ENCODE measurements at regions not wholly inside any gene's neighbourhood (a gene's known extent, or its start where the extent isn't known, plus 50 kb on each side); places are given as distances from the start of the nearest gene placed in this dataset.

DNA sequence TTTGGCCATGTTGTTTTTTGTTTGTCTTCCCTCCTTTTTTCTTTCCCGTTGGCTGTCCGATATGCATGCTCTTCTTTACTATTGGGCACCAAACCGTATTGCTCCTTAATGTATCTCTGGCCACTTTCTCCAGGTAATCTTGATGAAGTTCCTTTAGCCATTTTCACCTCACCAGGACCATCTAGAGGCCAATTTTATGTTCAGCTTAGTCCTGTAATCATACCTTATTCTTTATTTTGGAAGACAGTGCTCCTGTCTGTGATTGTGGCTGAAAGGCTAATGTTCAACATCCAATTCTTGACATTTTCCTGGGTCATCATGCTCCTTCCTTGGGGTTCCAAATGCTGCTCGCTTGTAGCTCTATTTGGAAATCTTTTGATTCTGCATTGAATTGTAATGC lies 169.5 kb downstream of the S1PR1 start:
- Histone ChIP-seq H3K27ac (no peak overlapping the region), H3K9ac (no peak overlapping the region), H3K27me3 (no peaks in the 10 kb centered on the region), H4K20me1 (ENCODE audit: low read depth) (no peaks in the 10 kb centered on the region), H3F3A (ENCODE audit: low read depth) (no peaks in the 10 kb centered on the region), H3K4me1 (no peaks in the 10 kb centered on the region), H3K4me3 (no peak overlapping the region), H3K79me2 (ENCODE audit: low read depth) (no peaks in the 10 kb centered on the region), H2AFZ (replicated peaks) (no peak overlapping the region), H3K9me3 (ENCODE audit: low read depth) (no peaks in the 10 kb centered on the region), H3K36me3 (no peaks in the 10 kb centered on the region), H3K4me2 (no peak overlapping the region)
- Mint-ChIP-seq H3K27ac (no peak overlapping the region), H3K36me3 (no peaks in the 10 kb centered on the region), H3K4me1 (peaks cover 8% of the 10 kb centered on the region), H3K27me3 (ENCODE audit: insufficient read depth, low read depth) (peaks cover 3% of the 10 kb centered on the region), H3K4me3 (no peak overlapping the region), H3K9me3 (peaks cover 2% of the 10 kb centered on the region)
- no peak for TF ChIP-seq EZH2phosphoT487 (IDR thresholded peaks at IDR 0.05)
- no peak for TF ChIP-seq EZH2 (IDR thresholded peaks at IDR 0.05)
- TF ChIP-seq, protein P1, sequence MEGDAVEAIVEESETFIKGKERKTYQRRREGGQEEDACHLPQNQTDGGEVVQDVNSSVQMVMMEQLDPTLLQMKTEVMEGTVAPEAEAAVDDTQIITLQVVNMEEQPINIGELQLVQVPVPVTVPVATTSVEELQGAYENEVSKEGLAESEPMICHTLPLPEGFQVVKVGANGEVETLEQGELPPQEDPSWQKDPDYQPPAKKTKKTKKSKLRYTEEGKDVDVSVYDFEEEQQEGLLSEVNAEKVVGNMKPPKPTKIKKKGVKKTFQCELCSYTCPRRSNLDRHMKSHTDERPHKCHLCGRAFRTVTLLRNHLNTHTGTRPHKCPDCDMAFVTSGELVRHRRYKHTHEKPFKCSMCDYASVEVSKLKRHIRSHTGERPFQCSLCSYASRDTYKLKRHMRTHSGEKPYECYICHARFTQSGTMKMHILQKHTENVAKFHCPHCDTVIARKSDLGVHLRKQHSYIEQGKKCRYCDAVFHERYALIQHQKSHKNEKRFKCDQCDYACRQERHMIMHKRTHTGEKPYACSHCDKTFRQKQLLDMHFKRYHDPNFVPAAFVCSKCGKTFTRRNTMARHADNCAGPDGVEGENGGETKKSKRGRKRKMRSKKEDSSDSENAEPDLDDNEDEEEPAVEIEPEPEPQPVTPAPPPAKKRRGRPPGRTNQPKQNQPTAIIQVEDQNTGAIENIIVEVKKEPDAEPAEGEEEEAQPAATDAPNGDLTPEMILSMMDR (IDR thresholded peaks at IDR 0.05): no peak
- DNase-seq (ENCODE audit: low spot score): no peak

DNA sequence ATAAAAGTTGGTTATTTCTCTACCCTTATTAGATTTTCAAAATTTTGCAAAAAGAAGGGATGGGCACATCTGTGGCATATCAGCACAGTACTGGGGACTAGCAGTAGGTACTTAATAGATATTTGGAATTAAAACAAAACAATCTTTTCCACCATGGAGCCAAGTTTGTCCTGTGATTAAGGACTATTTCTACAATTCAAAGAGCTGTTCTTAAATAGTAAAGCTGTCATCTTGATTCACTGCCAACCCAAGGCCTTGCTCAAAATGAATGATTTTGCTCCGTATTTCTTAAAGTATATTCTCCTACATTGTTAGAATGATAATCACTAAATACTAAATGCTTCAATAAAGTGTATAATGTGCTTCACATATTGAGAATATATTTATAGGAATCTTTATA lies 169.9 kb downstream of the S1PR1 start:
- Histone ChIP-seq H3K27me3 (no peaks in the 10 kb centered on the region), H3K27ac (no peak overlapping the region), H3K4me2 (no peak overlapping the region), H2AFZ (replicated peaks) (no peak overlapping the region), H4K20me1 (ENCODE audit: low read depth) (no peaks in the 10 kb centered on the region), H3K79me2 (ENCODE audit: low read depth) (no peaks in the 10 kb centered on the region), H3K9ac (no peak overlapping the region), H3K9me3 (ENCODE audit: low read depth) (no peaks in the 10 kb centered on the region), H3F3A (ENCODE audit: low read depth) (no peaks in the 10 kb centered on the region), H3K4me1 (no peaks in the 10 kb centered on the region), H3K36me3 (no peaks in the 10 kb centered on the region), H3K4me3 (no peak overlapping the region)
- H3K4me3 Mint-ChIP-seq: no peak overlapping the region
- peaks cover 8% of the 10 kb centered on the region for H3K4me1 Mint-ChIP-seq
- peaks cover 6% of the 10 kb centered on the region for H3K9me3 Mint-ChIP-seq
- no peak for DNase-seq (ENCODE audit: low spot score)
- no peak overlapping the region for H3K27ac Mint-ChIP-seq
- H3K27me3 Mint-ChIP-seq (ENCODE audit: insufficient read depth, low read depth): peaks cover 3% of the 10 kb centered on the region
- H3K36me3 Mint-ChIP-seq: no peaks in the 10 kb centered on the region
- no peak for TF ChIP-seq EZH2 (IDR thresholded peaks at IDR 0.05)

DNA sequence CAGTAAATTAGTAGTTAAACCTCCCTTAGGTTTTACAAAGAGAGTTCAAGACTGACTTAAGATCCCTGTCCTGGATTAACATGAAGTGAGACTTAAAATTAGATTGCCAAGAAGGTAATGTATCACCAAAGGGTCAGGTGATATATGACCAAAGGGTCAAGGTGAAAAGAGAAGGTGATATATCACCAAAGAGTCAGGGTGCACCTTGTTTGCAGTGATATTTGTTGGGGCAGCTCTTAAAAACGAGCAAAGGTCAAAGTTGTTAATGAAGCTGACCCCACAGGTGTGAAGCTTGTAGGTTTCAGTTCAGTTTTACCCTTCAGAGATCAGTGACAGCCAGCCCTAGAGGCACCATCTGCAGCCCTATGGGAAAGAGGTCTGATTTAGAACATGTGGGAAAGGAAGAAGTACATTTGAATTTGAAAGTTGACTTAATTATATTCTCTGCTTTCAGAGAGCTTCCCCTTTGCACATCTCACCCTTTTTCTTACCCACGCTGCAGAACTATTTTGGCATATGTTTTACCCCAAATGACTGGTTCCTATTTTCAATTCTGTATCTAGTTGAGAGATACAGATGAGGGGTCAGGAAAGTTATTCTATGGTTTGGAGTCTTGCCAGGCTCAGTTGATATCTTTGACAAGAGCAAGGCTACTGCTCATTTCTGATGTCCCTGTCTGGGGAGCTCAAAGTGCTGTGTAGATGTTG lies 170.8 kb downstream of the S1PR1 start:
- H4K20me1 ChIP-seq (ENCODE audit: low read depth): no peaks in the 10 kb centered on the region
- TF ChIP-seq, protein P1 (IDR thresholded peaks at IDR 0.05): no peak
- TF ChIP-seq EZH2phosphoT487 (IDR thresholded peaks at IDR 0.05): no peak
- TF ChIP-seq EZH2 (IDR thresholded peaks at IDR 0.05): no peak
- Mint-ChIP-seq H3K4me3 (no peak overlapping the region), H3K27ac (no peak overlapping the region), H3K4me1 (peaks cover 5% of the 10 kb centered on the region), H3K9me3 (peaks cover 12% of the 10 kb centered on the region), H3K27me3 (ENCODE audit: insufficient read depth, low read depth) (peaks cover 3% of the 10 kb centered on the region), H3K36me3 (no peaks in the 10 kb centered on the region)
- H3K79me2 ChIP-seq (ENCODE audit: low read depth): no peaks in the 10 kb centered on the region
- no peaks in the 10 kb centered on the region for H3K4me1 ChIP-seq
- H3K4me2 ChIP-seq: no peak overlapping the region
- no peak for DNase-seq (ENCODE audit: low spot score)
- no peaks in the 10 kb centered on the region for H3K36me3 ChIP-seq
- no peak overlapping the region for H3K27ac ChIP-seq
- H3K27me3 ChIP-seq: no peaks in the 10 kb centered on the region
- H2AFZ ChIP-seq (replicated peaks): no peak overlapping the region
- H3K9ac ChIP-seq: no peak overlapping the region
- H3F3A ChIP-seq (ENCODE audit: low read depth): no peaks in the 10 kb centered on the region
- no peaks in the 10 kb centered on the region for H3K9me3 ChIP-seq (ENCODE audit: low read depth)
- H3K4me3 ChIP-seq: no peak overlapping the region

DNA sequence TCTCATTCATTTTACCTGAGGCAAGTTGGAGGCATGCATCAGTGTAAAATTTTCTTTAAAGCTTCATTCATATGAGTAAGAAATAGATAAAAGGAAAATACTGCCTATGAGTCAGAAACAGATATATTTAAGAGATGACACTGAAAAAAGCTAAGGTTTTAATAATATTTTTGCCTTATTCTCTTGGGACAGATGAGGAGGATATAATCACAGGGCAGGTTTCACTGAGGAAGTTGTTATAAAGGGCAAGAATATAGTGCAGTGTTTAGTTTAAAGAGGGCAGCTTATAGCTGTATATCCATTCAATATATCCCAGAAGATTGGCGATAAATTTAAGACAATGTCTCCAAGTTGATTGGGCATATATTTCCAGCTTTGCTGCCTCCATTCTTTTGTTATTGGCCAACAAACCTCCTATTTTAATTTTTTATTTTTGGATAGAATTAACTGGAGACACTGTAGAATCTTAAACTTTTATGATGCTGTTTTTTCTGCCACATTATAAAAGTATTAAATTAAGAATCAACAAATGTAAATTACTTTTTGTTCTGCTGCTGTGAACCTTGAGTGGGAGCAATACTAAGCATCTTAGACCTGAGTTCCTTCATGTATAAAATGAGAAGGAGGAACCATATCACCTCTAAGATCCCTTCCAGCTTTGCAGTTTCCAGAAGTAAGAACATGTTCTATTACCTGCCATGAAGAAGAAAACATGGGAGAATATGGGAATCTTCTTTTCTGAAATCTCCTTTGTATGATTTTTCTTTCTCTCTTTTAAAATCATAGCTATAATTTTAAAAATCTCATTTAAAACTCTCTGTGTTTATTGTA lies 171.6 kb downstream of the S1PR1 start:
- H3K4me1 ChIP-seq: no peaks in the 10 kb centered on the region

More for the DNA sequence above, 171.6 kb downstream of the S1PR1 start:
- Mint-ChIP-seq H3K36me3 (no peaks in the 10 kb centered on the region), H3K4me3 (no peak overlapping the region), H3K9me3 (peaks cover 17% of the 10 kb centered on the region), H3K27ac (no peak overlapping the region), H3K27me3 (ENCODE audit: insufficient read depth, low read depth) (peaks cover 3% of the 10 kb centered on the region), H3K4me1 (peaks cover 5% of the 10 kb centered on the region)
- H3K4me3 ChIP-seq: no peak overlapping the region
- DNase-seq (ENCODE audit: low spot score): no peak
- H3K9ac ChIP-seq: no peak overlapping the region
- no peak overlapping the region for H2AFZ ChIP-seq (replicated peaks)
- H3K9me3 ChIP-seq (ENCODE audit: low read depth): no peaks in the 10 kb centered on the region
- no peaks in the 10 kb centered on the region for H4K20me1 ChIP-seq (ENCODE audit: low read depth)
- no peaks in the 10 kb centered on the region for H3K36me3 ChIP-seq
- no peaks in the 10 kb centered on the region for H3K27me3 ChIP-seq
- no peaks in the 10 kb centered on the region for H3F3A ChIP-seq (ENCODE audit: low read depth)
- no peak for TF ChIP-seq EZH2 (IDR thresholded peaks at IDR 0.05)
- TF ChIP-seq, protein P1 (IDR thresholded peaks at IDR 0.05): no peak
- TF ChIP-seq EZH2phosphoT487 (IDR thresholded peaks at IDR 0.05): no peak
- H3K79me2 ChIP-seq (ENCODE audit: low read depth): no peaks in the 10 kb centered on the region
- no peak overlapping the region for H3K4me2 ChIP-seq
- no peak overlapping the region for H3K27ac ChIP-seq

Measured in neural progenitor cell (in vitro differentiated cells).